Heart right ventricle (tissue), 16 donors: ENCODE measurements at regions not wholly inside any gene's neighbourhood (a gene's known extent, or its start where the extent isn't known, plus 50 kb on each side); places are given as distances from the start of the nearest gene placed in this dataset.

Experiments
- ATAC-seq, 8 donors: fragments of 200-7000 bp; cut with Tn5 transposase; one replicate each; pipeline ENCODE4 v1.9.1; 2020; ENCODE audit warnings: mild to moderate bottlenecking in 8 of 8, moderate library complexity in 8 of 8, moderate number of reproducible peaks in 1 of 8
- DNase-seq, 2 donors: peaks; one replicate each; pipeline ENCODE4 v3.0.0-alpha.2; 2020
- H3K27ac ChIP-seq, 10 donors: fragments of 200-600 bp; sonication (generic) in 2 of 10; one replicate each; pipeline versions ENCODE4 v1.5.0 to v1.8.0; 2020 to 2022; ENCODE audit warnings: mild to moderate bottlenecking in 3 of 10
- H3K27me3 ChIP-seq, 7 donors: fragments of 200-600 bp; one replicate each; pipeline ENCODE4 v1.8.0; 2021 to 2022; ENCODE audit warnings: mild to moderate bottlenecking in 2 of 7
- H3K36me3 ChIP-seq, 9 donors: fragments of 200-600 bp; sonication (generic) in 1 of 9; one replicate each; pipeline versions ENCODE4 v1.5.0 to v1.8.0; 2020 to 2022; ENCODE audit warnings: mild to moderate bottlenecking in 2 of 9
- H3K4me1 ChIP-seq, 9 donors: fragments of 200-600 bp; sonication (generic) in 1 of 9; one replicate each; pipeline versions ENCODE4 v1.5.0 to v1.8.0; 2020 to 2022; ENCODE audit warnings: mild to moderate bottlenecking in 4 of 9
- H3K4me3 ChIP-seq, 10 donors: fragments of 200-600 bp; sonication (generic) in 2 of 10; one replicate each; pipeline versions ENCODE4 v1.5.0 to v1.8.0; 2020 to 2022; ENCODE audit warnings: mild to moderate bottlenecking in 7 of 10, moderate library complexity in 2 of 10
- H3K9me3 ChIP-seq, 11 donors: fragments of 200-600 bp in 10 of 11; sonication (generic) in 2 of 11; one replicate each; pipeline versions ENCODE4 v1.5.0 to v1.8.0; 2013 to 2022; ENCODE audit warnings: mild to moderate bottlenecking in 2 of 11, control low read depth in 1 of 11, moderate library complexity in 1 of 11
- CTCF ChIP-seq, 9 donors: fragments of 200-600 bp; sonication (generic) in 2 of 9; IDR thresholded peaks; one replicate each; pipeline versions ENCODE4 v1.5.0 to v1.8.0; 2021 to 2022; ENCODE audit warnings: antibody characterized with exemption in 9 of 9, mild to moderate bottlenecking in 5 of 9, moderate library complexity in 1 of 9
- WGBS, 2 donors: extraction: QIAGEN DNeasy Blood & Tissue Kit; methylation state at CpG; one replicate each; pipeline ENCODE4 v1.1.7; 2013; ENCODE audit warnings: inconsistent platforms in 1 of 2; 5-methylcytosine and 5-hydroxymethylcytosine counted together
- intact Hi-C, 10 donors: fragments of 100-400 bp; cut with DNase I; formaldehyde crosslinking; loops; one replicate each; pipeline versions ENCODE4 v1.11.1 to v1.14.2; 2022
- donor health status: Arrhythmogenic right ventricular cardiomyopathy.
- donor health status: ischemic (EF 13 %, LVEDD 7.1; RV severe dilation, severe dysfunction).
- donor health status: healthy with polysubstance abuse.
- donor health status: DM: no; HTN: yes; CAD: no.
- donor health status: DM: no; HTN: no; CAD: no.
- donor health status: ischemic (EF 25% LVEDD 6.9; RV normal size, moderate dysfunction).
- donor health status: ischemic (EF 25% LVEDD 5.7; RV mildly dilated, moderate dysfunction).
- donor health status: healthy.
- donor health status: DM: yes; HTN: yes; CAD: no.
- donor health status: Ischemic cardiomyopathy.
- donor health status: ischemic (EF 35%, LVEDD 5.7; RV mildly dilated, moderate dysfunction).
- donor health status: nonischemic (EF 11% LVEDD 7.7; RV severe dilation, severe dysfunction).
- donor health status: DM: yes; HTN: yes; CAD: no.
- donor health status: PGD.
- donor health status: ischemic (EF 29% LVEDD 5.4; RV normal size, mild dysfunction).
- donor health status: nonischemic (EF 23%, LVEDD 6.1; RV moderate dilation, normal function).

- peaks cover 0 to 8% (median 0%) of the 10 kb centered on the region in 11 donors for H3K9me3 ChIP-seq
- H3K27ac ChIP-seq: no peak overlapping the region
- no peak for ATAC-seq
- H3K27me3 ChIP-seq: no peaks in the 10 kb centered on the region
- no peak overlapping the region for H3K4me3 ChIP-seq
- intact Hi-C loops: no loop called here
- H3K4me1 ChIP-seq: no peaks in the 10 kb centered on the region
- no peak for TF ChIP-seq CTCF (IDR thresholded peaks at IDR 0.05)
- 31 to 41% methylated on average over 2 of the region's 2 CpGs for WGBS, 2 donors
- no peak for DNase-seq
- H3K36me3 ChIP-seq: no peaks in the 10 kb centered on the region
Measured at GRCh38 chr10:9043466-9043865, 989.0 kb downstream of the GATA3 start.

GRCh38 chr10:9045311-9045710 is 990.8 kb downstream of the GATA3 start:
- DNase-seq (no peak), ATAC-seq (no peak)
- no peaks in the 10 kb centered on the region for H3K36me3 ChIP-seq
- H3K27ac ChIP-seq: no peak overlapping the region
- peaks cover 0 to 23% (median 9%) of the 10 kb centered on the region in 11 donors for H3K9me3 ChIP-seq
- no peak overlapping the region for H3K4me3 ChIP-seq
- no peak for TF ChIP-seq CTCF (IDR thresholded peaks at IDR 0.05)
- H3K4me1 ChIP-seq: no peaks in the 10 kb centered on the region
- no peaks in the 10 kb centered on the region for H3K27me3 ChIP-seq
- intact Hi-C loops: no loop called here

- DNase-seq (no peak), ATAC-seq (no peak)
- Histone ChIP-seq H3K27me3 (no peaks in the 10 kb centered on the region), H3K27ac (no peak overlapping the region), H3K4me1 (no peaks in the 10 kb centered on the region), H3K4me3 (no peak overlapping the region), H3K36me3 (no peaks in the 10 kb centered on the region), H3K9me3 (peaks cover 0 to 20% (median 10%) of the 10 kb centered on the region in 11 donors)
- intact Hi-C loops: no loop called here
- no peak for TF ChIP-seq CTCF (IDR thresholded peaks at IDR 0.05)
Measured at GRCh38 chr10:9051328-9051974, 997.0 kb downstream of the GATA3 start.

- H3K4me1 ChIP-seq: no peaks in the 10 kb centered on the region
- H3K4me3 ChIP-seq: no peak overlapping the region
- no peaks in the 10 kb centered on the region for H3K27me3 ChIP-seq
- 52 to 85% methylated on average over 1 of the region's 1 CpG for WGBS, 2 donors
- H3K27ac ChIP-seq: no peak overlapping the region
- no peaks in the 10 kb centered on the region for H3K36me3 ChIP-seq
- no peak for TF ChIP-seq CTCF (IDR thresholded peaks at IDR 0.05)
- no peak for DNase-seq
- H3K9me3 ChIP-seq: peaks cover 0 to 22% (median 10%) of the 10 kb centered on the region in 11 donors
- no peak for ATAC-seq
- intact Hi-C loops: no loop called here
Measured at GRCh38 chr10:9052767-9053166, 998.3 kb downstream of the GATA3 start.
